ENCODE measurements at regions not wholly inside any gene's neighbourhood (a gene's known extent, or its start where the extent isn't known, plus 50 kb on each side); places are given as distances from the start of the nearest gene placed in this dataset.

GRCh38 chr1:221801251-221801661 lies 59.4 kb upstream of the DUSP10 start:
- DNase-seq, result no peak

- no peak for DNase-seq
Measured at GRCh38 chr1:221800831-221801230, 58.9 kb upstream of the DUSP10 start.

GRCh38 chr1:221797506-221797905 lies 55.6 kb upstream of the DUSP10 start:
- DNase-seq, result no peak

- peak; percentile 20 for DNase-seq
Measured at GRCh38 chr1:221796700-221797099, 54.8 kb upstream of the DUSP10 start.

GRCh38 chr1:221795380-221795779 lies 53.5 kb upstream of the DUSP10 start:
- DNase-seq, result no peak

- DNase-seq, result no peak
Measured at GRCh38 chr1:221794935-221795334, 53.0 kb upstream of the DUSP10 start.

- DNase-seq, result no peak
Measured at GRCh38 chr1:221794079-221794670, 52.3 kb upstream of the DUSP10 start.

- DNase-seq, result no peak
Measured at GRCh38 chr1:221793439-221794078, 51.7 kb upstream of the DUSP10 start.

- DNase-seq, result no peak
Measured at GRCh38 chr1:221791846-221792245, 50.0 kb upstream of the DUSP10 start.

Data from OCI-M1 (cell line).